GM18498 (cell line): ENCODE measurements at regions not wholly inside any gene's neighbourhood (a gene's known extent, or its start where the extent isn't known, plus 50 kb on each side); places are given as distances from the start of the nearest gene placed in this dataset.
"Not testable (repeated sequence)": the region's sequence is repeated elsewhere in the genome, so short reads cannot be mapped to it uniquely, and the experiment has no call there.

Experiments
- ATAC-seq: cut with Tn5 transposase; IDR thresholded peaks from one replicate; pipeline ENCODE4 v1.9.1; 2021; ENCODE audit warnings: mild to moderate bottlenecking, moderate library complexity; ENCODE audit not compliant: unreplicated experiment

DNA sequence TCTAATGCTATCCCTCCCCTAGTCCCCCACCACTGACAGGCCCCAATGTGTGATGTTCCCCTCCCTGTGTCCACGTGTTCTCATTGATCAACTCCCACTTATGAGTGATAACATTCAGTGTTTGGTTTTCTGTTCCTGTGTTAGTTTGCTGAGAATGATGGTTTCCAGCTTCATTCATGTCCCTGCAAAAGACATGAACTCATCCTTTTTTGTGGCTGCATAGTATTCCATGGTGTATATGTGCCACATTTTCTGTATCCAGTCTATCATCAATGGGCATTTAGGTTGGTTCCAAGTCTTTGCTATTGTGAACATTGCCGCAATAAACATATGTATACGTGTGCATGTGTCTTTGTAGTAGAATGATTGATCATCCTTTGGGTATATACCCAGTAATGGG, 153.1 kb downstream of the OR13H1 start:
- not testable (repeated sequence) for ATAC-seq

DNA sequence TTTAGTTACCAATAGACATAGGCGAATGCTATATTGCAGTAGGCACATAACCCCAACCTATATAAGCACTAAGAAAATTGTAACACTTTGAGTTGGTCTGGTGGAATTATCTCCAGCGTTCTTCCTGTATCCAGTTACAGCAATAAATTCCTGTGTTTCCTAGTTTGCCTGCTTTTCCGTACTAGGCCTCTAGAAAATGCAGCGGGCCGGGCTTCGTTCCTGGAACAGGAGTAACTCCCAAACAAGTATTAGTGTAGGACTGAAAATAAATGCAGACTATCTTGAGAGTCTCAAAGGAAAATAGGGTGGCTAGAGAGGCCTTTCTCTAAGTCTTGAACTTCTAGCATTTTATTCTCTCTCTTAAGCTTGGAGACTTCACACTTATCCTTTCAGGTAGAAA, 159.8 kb downstream of the OR13H1 start:
- no peak for ATAC-seq

DNA sequence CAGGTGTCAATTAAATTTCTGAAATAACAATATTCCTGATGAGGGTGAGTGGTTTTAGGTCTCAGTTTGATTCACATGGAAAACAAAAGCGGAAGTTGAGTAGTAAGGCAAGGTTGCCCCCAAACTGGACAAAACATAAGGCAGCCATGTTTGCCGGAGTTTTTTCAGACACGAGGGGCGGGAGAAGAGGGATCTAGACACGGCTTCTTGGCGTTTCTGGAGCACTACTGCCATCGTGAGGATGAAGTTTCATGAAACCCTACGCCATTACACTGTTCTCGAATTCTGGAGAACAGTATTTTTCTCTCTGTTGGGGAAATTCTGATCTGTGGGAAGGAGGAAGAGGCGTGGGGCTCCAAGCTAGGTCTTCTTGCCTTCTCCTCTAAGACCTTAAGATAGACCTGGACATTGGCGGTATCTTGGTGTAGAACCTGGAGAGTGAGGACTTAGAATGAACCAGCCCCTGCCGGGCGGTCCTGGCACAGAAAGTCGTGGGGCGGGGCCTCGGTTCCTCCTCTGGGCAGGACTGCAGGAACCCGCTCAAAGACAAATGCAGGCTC, 160.3 kb downstream of the OR13H1 start:
- no peak for ATAC-seq

DNA sequence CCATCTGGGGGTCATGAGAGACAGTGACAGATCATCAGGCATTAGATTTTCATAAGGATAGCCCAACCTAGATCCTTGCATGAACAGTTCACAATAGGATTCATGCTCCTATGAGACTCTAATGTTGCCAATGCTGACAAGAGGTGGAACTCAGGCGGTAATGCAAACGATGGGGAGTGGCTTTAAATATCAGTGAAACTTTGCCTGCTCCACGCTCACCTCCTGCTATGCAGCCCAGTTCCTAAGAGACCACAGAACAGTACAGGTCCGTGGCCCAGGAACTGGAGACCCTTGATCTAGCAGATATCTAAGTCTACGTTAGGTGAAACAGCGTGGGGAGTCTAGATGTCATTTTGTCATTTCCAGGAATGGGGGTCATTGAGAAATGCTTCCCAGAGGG, 165.7 kb downstream of the OR13H1 start:
- ATAC-seq: no peak

DNA sequence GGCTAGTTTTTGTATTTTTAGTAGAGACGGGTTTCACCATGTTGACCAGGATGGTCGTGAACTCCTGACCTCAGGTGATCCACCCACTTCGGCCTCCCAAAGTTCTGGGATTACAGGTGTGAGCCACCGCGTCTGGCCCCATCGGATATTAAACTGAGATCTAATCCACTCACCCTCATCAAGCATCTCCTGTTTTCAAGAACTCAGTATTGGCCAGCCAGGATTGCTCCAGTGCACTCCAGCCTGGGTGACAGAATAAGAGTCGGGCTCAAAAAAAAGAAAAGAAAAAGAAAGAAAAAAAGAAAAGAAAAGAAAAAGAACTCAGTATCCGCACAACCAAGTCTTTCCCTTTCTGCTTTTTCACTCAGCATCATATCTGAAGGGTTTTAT, 167.6 kb downstream of the OR13H1 start:
- ATAC-seq: no peak

DNA sequence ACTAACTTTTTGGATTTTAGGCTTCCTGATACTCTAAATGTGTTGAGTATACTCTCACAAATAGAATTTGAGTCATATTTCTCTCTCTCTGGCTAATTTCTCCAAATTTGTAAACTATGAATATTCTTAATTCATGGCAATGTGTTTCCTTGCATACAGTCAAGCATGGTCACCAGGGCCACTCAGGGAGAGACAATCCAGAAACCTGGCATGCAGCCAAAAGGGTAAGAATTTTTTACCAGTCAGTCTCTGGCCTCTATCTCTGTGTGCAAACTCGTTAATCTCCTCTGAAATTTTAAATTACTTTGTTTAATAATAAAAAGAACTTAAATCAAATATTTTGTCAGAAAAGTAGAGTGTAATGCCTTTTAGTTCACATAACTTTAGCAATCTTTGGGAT, 179.8 kb downstream of the OR13H1 start:
- no peak for ATAC-seq

DNA sequence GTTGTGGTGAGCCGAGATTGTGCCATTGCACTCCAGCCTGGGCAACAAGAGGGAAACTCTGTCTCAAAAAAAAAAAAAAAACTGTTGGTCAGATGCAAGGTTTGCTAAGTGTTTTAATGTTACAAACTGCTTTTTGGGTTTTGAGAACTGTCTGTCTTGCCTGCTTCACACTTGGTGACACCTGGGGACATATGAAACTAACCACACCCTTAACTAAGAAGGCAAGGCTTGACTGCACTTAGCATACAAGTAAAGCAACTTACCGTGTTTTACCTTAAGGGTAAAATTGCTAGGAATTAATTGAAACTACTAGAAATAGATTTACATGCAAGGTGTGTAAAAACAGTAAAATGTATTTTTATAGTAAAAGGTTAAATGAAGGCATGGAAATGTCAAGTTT, 180.4 kb downstream of the OR13H1 start:
- ATAC-seq: no peak

DNA sequence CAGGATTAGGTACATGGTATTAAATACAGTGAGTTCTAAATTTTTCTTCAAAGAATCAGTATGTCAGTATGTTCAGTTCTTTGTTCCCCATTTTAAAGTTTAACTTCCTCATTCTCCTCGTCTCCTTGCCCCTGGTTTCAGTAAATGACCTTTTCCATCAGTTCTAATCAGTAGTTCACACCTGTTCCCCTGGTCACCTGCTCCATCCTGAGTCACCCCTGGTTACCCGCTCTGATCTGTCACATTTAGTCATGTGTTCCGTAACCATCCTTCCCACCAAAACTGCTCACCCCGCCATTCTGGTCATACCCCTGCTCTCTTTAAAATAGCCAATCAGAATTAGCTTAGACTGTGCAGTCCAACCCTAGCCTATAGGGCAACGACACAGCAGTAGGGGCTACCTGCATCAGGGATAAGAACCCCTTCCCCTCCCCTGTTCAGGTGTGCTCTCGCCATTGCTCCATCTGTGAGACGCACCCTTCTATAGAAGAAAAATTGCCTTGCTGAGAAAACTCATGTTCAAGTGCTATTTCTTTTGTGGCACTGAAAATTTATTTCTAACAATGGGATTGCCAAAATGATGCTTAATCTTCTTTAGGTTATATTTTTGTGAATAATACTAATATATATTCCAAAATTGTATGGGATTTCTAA, 181.3 kb downstream of the OR13H1 start:
- no peak for ATAC-seq

DNA sequence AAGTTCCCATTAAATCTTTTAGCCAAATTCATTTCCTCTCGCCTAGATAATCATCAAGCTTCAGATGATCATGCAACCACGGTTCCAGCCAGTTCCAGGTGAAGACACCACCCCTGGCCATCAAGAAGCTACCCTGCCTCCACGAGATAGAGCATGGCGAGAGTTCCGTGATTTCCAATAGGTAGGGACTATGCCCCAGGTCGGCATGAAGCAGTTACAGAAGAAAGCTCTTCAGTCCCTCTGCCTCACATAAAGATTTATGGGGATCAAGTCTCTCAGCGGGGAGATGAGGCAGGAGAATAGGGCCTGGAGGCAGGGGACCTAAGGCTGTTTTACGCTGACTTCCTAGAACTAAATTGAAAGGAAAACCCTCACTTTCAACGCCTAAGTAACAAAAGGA, 183.9 kb downstream of the OR13H1 start:
- ATAC-seq: no peak

DNA sequence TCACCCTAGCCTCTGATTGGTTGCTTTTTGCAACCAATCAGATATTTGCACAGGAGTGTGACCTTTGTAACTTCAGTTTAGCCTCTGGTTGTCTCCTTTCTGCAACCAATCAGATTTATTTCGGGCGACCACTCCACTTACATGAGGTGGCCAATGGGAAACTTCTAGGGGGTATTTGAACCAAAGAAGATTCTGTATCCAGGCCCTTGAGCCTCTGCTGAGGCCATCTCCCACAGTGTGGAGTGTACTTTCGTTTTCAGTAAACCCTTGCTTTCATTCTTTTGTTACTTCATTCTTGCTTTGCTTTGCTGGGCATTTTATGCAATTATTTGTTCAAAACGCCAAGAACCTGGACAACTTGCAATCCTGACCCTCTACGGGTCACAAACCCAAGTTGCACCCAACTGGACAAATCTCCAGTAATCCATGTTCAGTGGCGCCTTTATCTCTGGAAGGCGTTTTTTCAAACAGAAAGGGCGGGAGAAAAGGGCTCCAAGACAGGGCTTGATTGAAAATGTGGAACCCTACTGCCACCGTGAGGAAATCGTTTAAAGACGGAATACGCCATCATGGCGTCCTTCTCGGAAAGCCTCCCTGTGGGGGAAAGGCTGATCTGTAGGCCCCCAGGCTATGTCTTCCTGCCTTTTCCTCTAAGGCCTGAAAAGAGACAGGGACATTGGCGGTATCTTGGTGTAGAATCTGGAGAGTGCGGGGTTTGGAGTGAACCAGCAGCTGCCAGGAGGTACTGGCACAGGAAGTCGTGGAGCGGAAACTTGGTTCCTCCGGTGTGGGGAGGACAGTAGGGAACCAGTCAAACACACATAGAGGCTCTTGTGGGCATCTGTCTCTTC, 184.6 kb downstream of the OR13H1 start:
- no peak for ATAC-seq

DNA sequence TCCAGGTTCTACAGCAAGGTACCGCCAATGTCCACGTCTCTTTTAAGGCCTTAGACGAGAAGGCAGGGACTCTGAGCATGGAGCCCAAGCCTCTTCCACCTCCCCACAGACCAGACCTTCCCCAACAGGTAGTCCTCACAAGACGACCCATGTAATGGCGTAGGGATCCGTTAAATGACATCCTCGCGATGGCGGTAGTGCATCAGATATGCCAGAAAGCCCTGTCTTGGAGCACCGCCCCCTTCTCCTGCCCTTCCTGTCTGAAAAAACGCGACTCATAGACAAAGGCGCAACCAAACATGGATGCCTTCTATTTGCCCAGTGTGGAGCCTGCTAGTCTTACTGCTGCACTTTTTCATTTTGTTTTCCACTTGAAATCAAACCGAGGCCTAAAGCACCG, 185.4 kb downstream of the OR13H1 start:
- ATAC-seq: no peak

DNA sequence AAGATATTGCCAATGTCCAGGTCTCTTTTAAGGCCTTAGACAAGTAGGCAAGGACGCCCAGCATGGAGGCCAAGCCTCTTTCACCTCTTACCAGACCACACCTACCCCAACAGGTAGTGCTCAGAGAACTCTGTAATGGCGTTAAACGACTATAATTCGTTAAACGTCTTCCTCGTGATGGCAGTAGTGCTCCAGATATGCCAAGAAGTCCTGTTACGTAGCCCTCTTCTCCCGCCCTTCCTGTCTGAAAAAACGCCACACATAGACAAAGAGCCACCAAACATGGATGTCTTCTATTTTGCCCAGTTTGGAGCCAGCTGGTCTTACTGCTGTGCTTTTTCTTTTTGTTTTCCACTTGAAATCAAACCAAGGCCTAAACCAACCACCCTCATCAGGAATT, 190.7 kb downstream of the OR13H1 start:
- no peak for ATAC-seq

DNA sequence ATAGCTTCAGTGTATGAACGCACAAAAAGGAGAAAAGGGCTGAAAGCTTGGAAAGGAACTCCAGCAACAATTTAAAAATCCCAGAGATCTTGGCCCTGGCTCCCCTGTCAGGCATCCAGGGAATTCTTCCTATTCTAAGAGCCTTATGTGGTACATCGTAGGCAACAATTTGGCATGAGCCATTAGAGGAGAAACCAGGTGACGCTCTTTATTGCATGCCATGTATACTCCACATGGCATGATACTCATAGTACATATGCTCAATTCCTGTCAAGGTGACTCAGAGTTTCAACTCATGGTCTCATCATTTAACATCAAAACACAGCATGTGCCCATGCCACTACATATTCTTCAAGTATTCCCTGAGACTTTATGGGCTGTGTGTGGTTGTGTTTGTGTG, 191.3 kb downstream of the OR13H1 start:
- no peak for ATAC-seq

DNA sequence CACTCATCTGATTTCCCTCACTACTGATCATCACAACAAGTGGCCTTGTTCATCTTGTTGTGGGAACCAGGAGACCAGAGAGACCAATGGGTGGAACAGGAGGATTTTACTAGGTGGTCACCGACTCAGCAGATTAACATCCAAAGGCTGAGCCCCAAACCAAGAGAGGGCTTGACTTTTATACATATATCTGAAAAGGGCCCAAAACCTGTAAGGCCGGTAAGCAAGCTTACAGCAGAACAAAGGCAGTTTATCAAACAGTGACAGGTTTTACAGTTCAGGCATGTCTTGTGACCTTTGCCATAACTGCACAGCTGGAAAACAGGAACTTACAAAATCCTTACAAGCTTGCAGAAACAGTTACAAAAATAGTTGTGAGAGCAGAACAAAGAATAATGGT, 195.9 kb downstream of the OR13H1 start:
- ATAC-seq: no peak

DNA sequence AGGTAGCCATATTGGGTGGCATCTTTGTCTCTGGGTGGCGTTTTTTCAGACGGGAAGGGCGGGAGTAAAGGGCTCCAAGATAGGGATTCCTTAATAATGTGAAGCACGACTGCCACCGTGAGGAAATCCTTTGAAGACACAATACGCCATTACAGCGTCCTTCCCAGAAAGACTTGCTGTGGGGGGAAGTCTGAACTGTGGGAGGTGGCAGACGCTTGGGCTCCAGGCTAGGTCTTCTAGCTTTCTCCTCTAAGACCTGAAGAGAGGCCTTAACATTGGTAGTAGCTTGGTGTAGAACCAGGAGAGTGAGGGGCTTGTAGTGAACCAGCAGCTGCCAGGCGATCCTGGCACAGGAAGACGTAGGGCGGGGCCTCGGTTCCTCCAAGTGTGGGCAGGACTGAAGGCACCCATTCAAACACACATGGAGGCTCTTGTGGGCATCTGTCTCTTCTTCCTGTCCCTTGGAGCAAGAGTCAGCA, 197.3 kb downstream of the OR13H1 start:
- ATAC-seq: no peak

DNA sequence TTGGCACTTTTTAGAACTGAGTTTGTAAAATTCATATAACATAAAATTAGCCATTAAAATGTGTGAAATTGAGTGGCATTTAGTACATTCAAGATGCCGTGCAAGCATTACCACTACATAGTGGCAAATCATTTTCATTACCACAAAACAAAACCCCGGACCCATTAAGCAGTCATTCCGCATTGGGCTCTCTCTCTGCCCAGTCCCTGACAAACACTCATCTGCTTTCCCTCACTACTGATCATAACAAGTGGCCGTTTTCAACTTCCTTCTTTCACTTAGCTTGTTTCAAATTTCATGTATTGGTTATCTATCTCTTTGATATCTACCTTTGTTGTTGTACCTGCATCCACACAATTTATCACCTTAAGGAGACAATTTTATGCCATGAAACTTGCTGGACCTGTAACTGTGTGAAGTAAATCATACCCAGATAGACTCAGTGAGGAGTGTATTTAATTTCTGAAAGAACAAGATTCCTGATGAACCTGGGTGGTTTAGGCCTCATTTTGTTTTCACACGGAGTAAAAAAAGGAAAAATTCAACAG, 202.1 kb downstream of the OR13H1 start:
- ATAC-seq: no peak

DNA sequence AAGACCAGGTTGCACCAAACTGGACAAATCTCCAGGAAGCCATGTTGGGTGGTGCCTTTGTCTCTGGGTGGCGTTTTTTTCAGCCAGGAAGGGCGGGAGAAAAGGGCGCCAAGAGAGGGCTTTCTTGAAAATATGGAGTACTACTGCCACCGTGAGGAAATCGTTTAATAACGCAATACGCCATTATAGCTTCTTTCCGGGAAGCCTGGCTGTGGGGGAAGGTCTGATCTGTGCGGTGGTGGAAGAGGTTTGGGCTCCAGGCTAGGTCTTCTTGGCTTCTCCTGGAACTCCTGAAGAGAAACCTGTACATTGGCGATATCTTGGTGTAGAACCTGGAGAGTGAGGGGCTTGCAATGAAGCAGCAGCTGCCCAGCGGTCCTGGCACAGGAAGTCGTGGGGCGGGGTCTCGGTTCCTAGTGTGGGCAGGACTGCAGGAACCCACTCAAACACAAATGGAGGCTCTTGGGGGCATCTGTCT, 202.7 kb downstream of the OR13H1 start:
- ATAC-seq: no peak

DNA sequence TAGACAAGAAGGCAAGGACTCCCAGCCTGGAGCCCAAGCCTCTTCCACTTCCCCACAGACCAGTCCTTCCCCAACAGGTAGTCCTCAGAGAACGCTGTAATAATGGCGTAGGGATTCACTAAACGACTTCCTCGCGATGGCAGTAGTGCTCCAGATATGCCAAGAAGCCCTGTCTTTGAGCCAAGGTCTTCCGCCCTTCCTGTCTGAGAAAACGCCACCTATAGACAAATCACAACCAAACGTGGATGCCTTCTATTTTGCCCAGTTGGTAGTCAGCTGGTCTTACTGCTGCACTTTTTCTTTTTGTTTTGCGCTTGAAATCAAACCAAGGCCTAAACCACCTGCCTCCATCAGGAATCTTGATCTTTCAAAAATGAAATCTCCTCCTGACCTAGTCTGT, 203.3 kb downstream of the OR13H1 start:
- ATAC-seq: no peak

DNA sequence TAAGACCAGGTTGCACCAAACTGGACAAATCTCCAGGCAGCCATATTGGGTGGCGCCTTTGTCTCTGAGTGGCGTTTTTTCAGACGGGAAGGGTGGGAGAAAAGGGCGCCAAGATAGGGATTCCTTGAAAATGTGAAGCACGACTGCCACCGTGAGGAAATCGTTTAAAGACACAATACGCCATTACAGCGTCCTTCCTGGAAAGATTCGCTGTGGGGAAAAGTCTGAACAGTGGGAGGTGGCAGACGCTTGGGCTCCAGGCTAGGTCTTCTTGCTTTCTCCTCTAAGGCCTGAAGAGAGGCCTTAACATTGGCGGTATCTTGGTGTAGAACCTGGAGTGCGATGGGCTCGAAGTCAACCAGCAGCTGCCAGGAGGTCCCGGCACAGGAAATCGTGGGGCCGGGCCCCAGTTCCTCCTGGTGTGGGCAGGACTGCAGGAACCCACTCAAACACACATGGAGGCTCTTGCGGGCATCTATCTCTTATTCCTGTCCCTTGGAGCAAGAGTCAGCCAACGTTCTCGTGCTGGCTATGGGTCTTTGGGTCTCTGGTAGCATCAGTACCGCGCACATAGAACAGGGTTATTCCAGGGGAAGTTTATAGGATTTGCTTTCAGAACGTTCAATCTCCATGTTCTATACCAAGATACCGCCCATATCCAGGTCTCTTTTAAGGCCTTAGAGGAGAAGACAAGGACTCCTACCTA, 208.8 kb downstream of the OR13H1 start:
- no peak for ATAC-seq

DNA sequence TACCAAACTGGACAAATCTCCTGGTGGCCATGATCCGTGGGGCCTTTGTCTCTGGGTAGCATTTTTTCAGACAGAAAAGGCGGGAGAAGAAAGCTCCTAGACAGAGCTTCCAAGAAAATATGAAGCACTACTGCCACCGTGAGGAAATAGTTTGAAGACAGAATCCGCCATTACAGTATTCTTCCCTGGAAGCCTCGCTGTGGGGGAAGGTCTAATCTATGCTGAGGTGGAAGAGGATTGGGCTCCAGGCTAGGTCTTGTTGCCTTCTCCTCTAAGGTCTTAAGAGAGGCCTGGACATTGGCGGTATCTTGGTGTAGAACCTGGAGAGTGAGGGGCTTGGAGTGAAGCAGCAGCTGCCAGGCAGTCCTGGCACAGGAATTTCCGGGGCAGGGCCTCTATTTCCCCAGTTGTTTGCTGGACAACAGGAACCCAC, 218.9 kb downstream of the OR13H1 start:
- ATAC-seq: no peak

DNA sequence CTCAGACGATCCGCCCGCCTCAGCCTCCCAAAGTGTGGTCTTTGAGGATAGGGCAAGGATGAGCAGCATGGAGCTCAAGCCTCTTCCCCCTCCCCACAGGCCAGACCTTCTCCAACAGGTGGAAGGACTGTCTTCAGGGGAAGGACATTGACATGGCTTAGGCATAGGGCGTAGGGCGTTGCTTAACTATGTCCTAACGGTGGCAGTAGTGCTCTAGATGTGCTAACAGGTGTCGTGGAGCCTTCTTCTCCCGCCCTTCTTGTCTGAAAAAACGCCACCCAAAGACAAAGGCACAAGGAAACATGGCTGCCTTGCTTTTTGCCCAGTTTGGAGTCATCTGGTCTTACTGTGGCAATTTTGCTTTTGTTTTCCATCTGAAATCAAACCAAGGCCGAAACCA, 219.8 kb downstream of the OR13H1 start:
- ATAC-seq: no peak
